ENCODE measurements at regions not wholly inside any gene's neighbourhood (a gene's known extent, or its start where the extent isn't known, plus 50 kb on each side); places are given as distances from the start of the nearest gene placed in this dataset.
"Not testable (repeated sequence)": the region's sequence is repeated elsewhere in the genome, so short reads cannot be mapped to it uniquely, and the experiment has no call there.

DNA sequence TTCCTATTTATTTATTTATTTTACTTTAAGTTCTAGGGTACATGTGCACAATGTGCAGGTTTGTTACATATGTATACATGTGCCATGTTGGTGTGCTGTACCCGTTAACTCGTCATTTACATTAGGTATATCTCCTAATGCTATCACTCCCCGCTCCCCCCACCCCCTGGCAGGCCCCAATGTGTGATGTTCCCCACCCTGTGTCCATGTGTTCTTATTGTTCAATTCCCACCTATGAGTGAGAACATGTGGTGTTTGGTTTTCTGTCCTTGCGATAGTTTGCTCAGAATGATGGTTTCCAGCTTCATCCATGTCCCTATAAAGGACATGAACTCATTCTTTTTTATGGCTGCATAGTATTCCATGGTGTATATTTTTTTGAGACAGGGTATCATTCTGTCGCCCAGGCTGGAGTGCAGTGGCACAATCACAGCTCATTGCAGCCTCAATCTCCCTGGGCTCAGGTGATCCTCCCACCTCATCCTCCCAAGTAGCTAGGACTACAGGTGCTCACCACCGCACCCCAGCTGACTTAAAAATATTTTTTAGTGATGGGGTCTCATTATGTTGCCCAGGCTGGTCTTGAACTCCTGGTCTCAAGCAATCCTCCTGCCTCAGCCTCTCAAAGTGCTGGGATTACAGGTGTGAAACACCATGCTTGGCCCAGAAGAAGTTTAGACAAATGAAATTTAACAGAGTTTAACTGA, 140.6 kb downstream of the NPIPB5 start:
- TF ChIP-seq CTCF (IDR thresholded peaks at IDR 0.05 in 2 of 3, conservative IDR thresholded peaks at IDR 0.05 in 1 of 3; ENCODE audit: insufficient read depth in 2 of 3, low read depth in 1 of 3, low read length in 3 of 3); ZZZ3 (IDR thresholded peaks at IDR 0.05); ZNF140 (CRISPR knock-in tag; IDR thresholded peaks at IDR 0.05): not testable (repeated sequence)

Measured in K562 (cell line).